ENCODE measurements at regions not wholly inside any gene's neighbourhood (a gene's known extent, or its start where the extent isn't known, plus 50 kb on each side); places are given as distances from the start of the nearest gene placed in this dataset.

DNA sequence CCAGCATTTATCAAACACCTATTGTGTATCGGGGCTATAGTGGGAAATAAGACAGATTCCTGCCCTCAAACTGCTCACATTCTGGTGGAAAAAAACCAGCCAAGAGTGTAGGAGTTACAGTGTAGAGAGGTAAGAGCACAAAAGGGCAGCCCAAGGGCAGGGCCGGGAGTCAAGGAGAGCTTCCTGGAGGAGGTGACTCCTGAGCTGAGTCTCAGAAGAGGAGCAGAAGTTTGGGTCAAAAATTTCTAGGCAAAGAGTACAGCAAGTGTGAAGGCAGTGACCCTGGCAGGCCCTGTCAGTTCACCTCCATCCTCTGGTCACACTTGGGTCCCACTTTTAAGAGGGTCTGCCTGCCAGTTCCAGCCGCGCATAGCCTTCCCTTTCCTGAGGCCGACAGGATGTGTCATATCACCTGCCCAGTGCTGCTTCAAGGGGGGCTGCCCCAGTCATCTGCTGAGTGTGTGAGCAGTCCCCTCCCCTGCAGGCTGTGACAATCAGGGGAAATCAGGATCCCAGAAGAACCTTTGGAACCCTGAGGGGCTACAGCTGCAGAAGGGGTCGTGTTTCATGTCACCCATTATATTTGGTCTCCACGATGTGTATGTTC, 118.4 kb downstream of the GLI2 start:
- DNase-seq, result no peak

DNA sequence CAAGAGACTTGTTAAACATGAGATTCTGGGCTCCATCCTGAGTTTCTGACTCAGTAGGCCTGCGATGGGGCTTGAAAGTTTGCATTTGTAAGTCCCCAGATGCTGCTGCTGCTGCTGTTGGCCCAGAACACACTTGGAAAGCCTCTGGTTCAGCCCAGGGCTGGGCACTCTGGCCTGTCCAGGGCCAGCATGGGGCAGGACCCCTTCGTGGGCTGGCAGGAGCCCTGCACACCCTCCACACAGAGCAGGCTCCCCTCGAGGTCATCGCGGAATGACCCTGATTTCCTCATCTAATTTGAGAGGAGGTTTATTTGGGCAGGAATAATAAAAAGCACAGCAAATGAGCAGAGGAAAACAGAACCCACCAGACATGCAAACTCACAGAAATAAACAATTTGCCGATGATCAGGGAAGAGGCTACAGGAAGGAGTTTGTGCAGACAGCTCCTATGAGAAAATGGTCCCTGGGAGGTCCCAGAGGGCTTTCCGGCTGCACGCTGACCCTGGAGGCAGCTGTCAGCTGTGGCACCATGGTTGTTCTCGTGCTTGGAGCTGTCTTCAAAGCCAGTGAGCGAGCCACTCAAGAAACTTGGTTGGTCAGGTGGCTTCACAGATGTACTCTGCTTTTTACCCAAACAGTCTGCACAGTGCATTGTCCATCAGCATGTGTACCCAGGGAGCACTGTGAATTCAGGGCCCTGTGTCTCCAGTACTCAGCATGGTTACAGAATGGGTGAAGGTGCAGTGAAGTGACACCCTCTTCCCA, 119.3 kb downstream of the GLI2 start:
- no peak for DNase-seq

DNA sequence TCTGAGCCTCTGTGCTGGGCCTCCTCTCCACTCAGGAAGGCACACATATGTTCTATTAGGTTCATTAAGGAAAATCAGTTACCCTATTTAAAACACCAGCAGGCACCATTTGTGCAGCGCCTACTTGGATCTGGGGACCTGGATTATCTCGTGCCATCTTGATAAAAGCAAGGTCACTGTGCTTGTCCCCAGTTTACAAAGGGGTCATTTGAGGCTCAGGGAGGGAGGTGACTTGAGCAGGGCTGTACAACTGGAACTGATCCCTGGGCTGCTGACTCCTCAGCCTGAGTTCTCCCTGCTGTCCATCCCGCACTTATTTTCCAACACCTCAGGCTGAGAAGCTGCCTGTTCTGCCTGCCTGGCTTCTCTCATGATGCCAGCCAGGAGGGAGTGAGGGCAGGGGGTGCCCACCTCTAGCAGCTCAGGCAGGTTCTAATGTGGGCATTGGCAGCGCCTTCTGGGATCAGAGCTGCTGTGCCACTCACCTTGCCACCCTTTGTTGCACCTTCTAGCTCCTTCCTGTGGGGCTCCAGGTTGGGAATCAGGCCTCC, 120.3 kb downstream of the GLI2 start:
- no peak for DNase-seq

DNA sequence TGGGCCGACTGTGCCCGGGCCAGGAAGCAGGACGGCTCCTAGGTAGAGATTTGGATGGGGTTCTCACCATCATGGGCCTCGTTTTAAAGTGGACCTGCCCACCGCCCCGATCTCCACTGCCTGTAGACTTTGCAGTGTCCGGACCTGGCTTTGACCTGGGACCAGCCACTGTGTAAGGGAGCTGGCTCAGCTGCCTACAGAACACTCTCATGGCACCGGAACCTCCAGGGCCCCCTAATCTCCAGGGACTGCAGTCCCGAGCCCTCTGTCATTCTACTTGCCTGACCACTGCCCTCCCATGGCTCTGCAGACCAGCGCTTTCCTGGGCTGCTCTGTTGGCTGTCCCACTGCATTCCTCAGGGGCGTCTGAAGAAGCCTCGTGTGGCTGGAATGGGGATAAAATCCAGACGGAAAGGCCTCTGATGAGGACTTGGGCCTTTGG, 120.8 kb downstream of the GLI2 start:
- DNase-seq, result no peak

DNA sequence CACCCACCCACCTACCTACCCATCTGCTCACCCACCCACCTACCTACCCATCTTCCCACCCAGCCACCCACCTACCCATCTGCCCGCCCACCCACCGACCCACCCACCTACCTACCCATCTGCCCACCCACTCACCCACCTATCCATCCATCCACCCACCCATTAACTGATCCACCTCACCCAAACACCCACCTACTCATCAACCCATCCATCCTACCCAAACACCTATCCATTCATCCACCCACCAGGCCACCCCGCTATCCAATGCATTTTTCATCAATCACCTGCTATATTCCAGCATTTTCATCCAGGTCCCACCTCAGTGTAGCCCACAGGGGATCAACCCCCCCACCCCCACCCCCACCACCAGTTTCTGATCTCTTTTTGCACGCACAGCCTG, 121.8 kb downstream of the GLI2 start:
- DNase-seq, result no peak

DNA sequence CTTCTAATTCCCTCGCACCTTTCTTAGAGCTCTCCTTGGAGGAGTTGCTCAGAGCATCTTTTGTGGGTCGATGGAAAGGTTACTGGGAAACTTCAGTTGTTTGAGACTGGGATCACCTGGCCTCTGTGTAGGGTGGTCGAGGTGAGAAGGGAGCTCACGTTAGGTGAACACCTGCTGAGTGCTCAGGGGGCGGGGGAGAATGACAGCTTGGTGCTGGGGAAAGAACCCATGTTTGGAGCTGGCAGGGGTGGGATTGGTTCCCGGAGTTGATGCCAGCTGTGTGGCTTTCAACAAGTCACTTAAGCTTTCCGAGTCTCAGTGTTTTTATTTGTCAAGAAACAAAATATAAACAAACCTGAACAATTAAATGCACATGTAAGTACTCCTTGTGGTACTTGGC, 122.3 kb downstream of the GLI2 start:
- no peak for DNase-seq

DNA sequence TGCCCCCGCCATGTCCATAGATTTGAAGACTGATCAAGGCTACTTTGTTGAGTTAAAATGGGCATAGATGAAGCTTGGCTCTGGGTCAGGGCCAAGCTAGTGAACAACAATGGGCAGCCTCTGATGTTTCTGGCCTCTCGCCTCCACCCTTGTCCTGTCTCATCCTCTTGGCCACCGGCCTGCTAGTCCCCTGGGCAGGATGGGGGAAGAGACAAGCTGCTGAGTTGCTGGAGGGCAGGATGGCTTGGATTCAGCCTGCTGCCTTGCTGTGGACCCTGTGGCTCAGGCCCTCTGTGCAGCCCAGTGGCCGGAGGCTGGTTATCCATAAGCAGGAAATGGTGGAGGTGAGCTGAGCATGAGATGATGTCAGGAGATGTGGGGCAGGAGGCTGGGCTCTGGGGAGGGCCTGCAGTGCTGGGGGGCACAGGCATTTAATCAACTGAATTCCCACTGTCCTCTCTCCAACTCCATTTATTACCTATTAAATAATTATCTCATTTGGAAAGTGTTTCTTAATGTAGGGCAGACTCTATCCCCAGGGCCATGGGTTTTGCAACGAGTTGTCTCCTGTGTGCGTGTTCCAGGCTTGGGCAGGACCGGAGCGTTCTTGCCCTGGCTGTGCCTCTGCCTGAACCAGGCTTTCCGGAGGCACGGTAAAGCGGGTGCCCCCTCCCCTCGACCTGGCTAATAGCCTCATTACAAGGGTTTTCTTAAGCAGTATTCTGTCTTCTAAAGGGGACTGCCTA, 122.9 kb downstream of the GLI2 start:
- no peak for DNase-seq

DNA sequence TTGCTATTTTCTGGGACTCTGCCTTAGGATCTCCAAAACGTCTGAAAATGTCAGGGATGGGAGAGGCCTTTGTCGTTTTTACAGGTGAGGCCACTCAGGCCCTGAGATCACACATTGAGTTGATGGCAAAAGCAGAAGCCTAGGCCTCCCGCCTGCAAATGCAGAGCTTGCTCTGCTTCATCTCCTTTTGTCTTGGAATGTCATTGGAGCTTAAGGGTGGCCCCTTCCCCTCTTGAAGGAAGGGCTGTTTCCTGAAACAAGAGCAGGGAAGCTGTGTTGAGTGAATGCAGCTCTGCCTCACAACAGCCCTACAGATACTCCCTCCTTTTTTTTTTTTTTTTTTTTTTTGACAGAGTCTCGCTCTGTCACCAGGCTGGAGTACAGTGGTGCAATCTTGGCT, 123.5 kb downstream of the GLI2 start:
- no peak for DNase-seq

DNA sequence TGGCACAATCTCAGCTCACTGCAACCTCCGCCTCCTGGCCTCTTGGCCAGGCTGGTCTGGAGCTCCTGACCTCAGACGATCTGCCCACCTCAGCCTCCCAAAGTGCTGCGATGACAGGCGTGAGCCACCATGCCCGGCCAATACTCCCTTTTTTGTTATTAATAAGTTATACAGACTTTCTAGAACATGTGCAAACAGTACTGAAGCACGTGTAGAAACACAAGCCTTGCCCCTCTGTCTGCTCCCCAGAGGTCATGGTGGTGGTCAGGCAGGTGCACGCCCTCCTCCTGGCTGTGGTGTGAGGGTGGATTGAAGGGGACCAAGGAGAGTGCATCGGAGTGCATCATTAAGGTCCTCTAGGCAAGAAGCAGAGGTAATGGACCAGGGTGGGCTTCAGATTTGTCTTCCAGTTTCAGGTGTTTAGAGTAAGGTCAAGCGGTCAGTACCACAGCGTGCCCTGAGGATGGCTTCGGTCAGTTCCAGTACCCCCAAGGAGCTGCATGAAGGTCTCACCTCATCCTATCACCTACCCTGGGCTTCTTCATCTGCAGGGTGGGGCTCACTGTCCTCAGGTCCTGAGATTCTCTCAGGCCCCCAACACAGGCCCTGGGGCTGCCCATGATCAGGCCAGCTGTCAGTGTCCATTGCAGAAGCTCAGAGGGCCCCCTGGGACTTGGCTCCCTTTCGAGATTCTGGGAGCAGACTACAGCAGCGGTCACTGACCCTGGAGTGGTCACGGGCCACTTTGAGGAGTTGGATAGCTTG, 124.3 kb downstream of the GLI2 start:
- no peak for DNase-seq

DNA sequence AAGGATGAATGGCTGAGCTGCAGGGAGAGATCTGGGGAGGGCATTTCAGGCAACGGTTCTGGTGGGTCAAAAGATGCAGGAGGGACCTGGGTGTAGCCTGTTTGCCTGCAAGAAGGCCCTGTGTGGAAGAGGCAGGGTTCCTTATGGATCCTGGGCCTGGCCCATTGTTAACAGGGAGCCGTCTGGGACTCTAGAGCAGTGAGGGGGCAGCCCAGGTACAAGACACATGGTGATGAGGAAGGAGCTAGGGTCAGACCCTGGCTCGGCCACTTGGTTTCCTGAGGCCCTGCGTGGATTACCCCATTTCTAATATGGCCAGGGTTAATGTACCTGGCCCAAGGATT, 124.9 kb downstream of the GLI2 start:
- DNase-seq, result no peak

DNA sequence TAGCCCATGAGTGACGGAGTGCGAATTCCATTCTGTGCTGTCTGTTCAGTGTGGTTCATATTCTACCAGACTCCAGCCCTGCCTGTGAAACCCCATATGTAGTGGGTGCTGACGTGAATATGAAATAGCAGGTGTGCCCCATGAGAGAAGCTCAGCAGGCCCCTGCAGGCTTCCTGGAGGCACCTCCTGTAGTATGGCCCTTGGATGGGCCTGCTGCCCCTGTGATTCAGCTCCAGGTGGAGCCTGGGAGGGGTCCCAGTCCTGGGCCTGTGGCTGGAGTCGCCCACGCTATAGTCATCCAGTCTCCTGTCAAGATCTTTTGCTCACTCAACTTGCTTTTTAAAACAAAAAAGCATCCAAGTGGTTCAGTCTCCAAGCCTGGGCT, 125.5 kb downstream of the GLI2 start:
- no peak for DNase-seq

DNA sequence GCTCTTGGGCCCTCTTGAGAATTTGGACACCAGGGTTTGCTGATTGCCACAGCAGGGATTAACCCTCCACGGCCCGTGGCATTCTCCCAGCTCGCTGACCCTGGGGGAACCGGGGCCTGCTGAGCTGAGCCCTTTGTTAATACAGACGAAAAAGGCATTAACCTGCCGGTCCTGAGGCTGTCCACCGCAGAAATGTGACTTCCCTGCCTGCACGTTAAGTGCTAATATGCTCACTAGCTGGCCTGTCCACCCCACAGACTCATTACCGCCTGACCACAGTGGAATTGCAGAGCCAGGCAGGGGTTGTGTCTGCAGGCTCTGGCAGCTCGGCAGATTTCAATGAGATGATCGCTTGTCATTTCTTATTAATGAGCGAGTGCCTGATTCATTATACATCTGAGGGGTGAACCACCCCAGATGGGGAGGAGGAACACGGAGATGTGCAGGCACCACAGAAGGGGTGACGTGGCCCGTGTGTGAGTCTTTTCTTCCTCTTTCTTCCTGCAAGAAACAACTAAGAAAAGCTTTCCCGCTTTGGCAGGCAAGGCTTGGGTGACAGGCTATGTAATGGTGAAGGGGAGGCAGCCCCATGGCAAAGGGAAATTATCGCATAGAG, 126.0 kb downstream of the GLI2 start:
- no peak for DNase-seq

DNA sequence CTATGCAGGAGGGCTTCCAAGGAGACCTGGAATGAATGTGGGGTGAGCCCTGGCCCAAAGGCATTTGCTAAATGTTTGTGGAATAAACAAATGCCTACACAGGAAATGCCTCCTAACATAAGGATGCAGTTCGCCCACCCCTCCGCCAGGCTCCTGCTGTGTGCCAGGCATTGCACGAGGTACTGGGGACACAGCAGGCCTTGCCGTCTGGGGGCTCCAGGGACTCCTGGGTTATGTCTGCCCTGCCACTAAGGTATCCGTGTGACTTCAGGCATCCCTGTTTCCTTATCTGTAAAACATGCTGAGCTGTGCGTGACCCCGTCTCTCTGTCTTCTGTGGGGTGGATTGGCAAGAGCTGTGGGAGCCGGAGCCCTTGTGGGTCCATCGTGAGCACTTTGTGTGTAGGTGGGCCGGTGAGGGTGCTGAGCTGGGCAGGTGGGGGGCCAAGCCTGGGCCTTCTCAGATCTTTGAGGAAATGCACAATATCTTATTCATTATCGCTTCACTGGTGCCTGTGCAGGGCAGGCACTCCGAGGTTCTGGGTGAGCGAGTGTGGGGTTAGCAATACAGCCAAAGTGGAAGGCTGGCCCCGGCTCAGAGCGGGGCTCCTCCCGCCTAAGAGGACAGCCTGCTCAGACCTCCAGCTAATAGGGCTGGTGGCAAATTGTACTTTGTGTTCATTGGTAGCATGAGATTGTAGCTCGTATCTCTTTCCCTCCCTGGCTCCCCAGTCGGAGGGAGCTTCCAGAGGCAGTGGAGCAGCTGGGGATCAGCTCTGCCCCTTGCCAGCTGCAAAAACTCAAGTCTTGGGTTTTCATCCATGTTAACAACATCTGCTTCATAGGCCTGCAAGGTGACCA, 126.8 kb downstream of the GLI2 start:
- no peak for DNase-seq

DNA sequence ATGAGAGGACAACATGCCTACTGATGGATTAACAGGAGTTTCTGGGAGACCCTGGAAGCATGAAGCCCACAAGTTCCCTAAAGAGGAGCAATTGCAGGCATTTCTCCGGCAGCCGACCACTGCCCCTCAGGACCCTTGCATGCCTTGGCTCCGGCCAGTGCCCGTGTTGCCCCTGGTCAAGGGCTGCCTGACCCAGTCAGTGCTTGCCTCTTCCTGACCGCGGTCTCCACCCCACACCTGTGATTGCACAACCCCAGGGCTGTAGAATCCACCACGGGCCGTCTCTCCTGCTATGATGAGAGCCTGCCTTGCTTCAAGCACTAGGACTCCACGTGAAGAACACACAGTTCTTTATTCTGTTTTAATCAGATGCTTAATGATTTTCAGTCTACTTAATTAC, 127.5 kb downstream of the GLI2 start:
- no peak for DNase-seq

DNA sequence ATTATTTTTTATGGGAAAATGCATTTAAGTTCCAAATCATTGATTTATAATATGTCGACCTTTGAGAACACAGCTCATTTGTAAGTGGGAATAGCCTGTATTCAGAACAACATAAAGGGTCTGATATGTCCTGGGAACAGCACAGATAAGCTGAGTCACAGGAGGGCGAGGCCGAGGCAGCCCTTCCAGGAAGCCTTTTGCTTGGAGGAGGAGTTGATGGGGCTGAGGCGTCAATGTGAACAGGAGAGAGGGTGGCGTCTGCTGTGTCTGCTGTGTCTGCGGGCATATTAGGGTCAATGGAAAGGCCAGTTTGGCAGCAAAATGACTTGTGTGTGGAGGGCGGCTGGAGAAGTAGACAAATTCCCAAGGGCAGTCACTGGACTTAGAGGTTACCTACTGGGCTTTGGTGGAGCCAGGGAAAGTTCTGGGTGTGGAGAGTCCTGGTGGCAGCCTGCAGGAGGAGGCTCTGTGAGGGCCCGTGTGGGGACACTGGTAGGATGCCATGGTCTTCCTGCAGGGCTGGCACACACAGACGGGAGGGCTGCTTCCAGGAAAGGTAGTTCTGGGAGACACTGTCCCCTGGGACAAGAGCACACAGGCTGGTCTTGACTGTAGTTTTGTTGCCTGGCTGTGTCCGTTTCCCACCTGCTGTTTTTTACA, 128.1 kb downstream of the GLI2 start:
- peak; percentile 51 for DNase-seq

DNA sequence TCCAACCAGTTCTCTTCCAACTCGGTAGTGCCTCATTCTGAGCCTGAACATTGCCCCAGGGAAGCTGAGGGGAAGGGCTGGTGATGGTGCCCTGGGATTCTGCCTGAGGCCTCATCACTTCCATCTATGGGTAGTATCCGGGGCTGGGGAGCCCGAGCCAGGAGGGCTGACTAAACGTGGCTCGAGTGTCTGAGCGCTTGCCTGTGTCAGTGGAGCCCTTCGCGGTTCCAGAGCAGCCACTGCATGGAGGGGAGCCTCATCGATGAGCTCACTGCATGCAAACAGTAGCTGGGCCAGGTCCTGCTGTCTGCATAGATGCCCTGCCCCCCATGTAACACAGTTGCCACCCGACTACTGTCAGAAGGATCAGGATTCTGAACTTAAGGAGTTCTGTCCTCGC, 129.3 kb downstream of the GLI2 start:
- DNase-seq, result no peak

DNA sequence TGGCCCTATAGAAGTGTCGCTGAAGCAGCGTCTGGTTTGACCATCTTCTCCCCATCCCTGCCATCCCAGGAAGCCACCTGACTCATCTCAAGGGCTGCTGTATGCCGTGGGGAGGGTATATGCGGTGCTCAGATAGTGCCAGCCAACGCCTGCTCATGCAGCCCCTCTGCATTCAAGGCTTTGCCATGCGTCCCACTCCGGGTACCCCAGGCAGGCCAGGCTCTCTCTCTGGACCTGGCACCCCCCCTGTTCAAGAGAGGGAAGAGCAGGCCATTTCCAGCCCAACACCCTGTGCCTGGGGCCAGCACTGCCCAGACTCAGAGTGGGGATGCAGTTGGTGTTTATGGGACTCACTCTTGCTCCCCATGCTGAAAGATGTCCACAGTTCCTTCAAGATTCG, 130.0 kb downstream of the GLI2 start:
- DNase-seq, result no peak

DNA sequence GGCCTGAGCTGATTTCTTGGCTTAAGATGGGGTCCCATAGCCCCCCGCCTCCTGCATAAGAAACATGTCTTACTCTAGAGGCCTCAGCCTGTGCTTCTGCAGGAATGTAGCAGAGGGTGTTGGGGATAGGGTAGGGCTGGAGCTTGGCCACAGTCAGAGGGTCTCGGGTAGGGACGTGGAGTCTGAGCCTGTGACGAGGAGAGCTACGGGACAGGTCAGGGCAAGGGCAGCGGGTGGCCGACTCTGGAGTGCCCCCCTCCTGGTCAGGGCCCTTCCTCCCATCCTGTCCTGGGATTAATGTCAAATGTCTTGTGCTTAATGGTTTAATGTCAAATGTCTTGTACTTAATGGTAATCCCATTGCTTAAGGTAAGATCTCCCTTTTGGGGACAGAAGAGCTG, 130.4 kb downstream of the GLI2 start:
- no peak for DNase-seq

DNA sequence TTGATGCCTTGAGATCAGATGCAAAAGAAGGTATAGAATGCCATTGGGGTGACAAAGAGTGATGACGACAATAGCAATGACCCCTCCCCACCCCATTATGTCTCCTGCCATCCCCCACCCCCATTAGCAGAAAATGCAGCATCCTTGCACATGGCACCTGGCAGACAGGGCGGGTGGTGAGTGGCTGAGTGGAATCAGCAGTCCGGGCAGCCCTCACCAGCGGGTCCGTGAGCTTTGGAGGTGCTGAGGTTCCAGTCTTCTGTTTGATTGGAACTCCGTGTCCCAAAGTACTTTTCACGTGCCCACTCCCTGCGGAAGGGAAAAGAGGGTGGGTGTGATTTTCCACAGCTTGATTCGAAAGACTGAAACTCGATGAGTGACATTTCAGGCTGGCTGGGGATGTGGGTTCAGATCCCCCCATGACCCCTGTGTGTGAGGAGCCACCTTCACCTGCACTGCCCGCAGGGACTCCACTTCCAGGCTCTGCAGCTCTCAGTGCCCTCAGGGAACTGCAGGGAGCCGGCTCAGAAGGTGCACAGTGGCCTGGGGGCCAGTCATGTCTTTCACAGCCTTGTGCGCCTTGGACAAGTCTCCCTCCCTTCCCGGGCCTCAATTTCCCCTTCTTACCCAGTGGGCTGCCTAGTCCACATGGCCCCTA, 130.9 kb downstream of the GLI2 start:
- DNase-seq, result no peak

Data from 8988T (cell line).